ENCODE measurements at regions not wholly inside any gene's neighbourhood (a gene's known extent, or its start where the extent isn't known, plus 50 kb on each side); places are given as distances from the start of the nearest gene placed in this dataset.

DNA sequence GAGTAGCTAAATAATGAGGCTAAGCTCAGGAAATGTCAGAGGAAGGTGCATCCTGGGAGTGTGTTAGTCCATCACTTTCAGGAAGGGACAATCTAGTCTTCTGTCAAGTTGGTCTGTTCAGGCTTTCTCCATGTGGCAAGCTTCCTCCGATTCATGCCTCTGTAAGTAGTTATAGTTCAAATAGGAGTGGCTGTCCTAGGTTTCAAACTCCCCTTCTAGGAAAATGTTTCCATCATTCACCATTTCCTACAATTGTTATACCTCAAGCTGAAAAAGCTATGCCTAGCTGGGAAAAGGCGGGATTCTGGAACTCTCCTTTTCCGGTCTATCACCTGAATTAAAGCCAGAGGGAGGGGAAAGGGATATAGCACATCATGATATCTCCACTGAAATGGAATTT is 287.7 kb upstream of the ZSWIM2 start:
- DNase-seq (ENCODE audit: low read depth): no peak

DNA sequence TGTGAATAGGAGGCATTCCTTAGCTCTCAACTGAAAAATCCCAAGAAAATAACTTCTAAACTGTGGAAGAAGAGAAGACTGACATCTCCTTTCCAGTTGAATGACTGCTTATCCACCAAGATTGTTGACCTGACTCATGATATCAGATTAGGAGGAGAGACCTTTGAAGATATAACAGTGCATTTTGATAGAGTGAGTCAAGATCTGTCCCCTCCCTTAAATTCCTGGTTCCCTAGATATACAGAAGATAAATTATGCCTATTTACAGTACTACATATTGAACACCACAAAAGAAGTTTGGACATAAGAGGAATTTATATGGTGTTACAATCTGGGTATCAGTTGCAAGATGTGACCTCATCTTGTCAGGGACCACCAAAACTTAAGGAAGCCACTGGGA is 285.3 kb upstream of the ZSWIM2 start:
- DNase-seq (ENCODE audit: low read depth): no peak

- DNase-seq (ENCODE audit: low read depth): no peak
Observed at GRCh38 chr2:187129868-187130267, 280.9 kb upstream of the ZSWIM2 start.

GRCh38 chr2:187129306-187129705 is 280.3 kb upstream of the ZSWIM2 start:
- no peak for DNase-seq (ENCODE audit: low read depth)

DNA sequence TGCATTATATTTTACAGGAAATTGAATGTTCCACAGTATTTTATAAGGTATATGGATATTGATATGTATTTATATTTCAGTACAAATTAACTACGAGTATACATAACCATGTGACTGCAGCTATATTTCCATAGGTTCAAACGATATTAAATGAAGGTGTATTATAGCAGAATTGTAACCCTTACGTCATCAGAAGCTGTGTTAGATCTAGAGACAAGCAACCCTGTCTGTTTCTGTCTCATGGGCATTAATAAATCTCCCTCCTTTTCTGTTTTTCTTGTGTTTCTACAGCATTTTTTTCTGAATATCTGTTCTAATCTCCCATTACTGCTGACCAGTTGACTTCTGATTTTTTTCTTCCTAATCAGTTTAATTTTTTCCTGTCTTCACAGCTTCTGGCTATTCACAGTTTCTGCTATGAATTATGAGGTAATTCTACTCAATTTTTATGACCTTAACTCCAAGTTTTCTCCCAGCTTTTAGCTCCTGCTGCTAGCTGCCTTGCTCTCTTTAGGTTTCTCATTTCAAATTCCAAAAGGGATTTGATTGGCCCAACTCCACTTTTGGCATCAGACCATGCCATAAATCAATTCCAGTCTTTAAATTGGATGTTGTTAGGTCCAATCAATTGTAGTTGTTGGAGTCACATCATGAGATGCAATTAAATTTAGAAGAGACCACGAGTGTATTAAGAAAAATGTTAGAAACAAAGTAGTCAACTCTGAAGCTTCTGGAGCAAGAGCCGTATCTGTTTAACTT is 277.5 kb upstream of the ZSWIM2 start:
- no peak for DNase-seq (ENCODE audit: low read depth)

GRCh38 chr2:187125318-187125717 is 276.3 kb upstream of the ZSWIM2 start:
- no peak for DNase-seq (ENCODE audit: low read depth)

- DNase-seq (ENCODE audit: low read depth): no peak
Observed at GRCh38 chr2:187124529-187124928, 275.6 kb upstream of the ZSWIM2 start.

DNA sequence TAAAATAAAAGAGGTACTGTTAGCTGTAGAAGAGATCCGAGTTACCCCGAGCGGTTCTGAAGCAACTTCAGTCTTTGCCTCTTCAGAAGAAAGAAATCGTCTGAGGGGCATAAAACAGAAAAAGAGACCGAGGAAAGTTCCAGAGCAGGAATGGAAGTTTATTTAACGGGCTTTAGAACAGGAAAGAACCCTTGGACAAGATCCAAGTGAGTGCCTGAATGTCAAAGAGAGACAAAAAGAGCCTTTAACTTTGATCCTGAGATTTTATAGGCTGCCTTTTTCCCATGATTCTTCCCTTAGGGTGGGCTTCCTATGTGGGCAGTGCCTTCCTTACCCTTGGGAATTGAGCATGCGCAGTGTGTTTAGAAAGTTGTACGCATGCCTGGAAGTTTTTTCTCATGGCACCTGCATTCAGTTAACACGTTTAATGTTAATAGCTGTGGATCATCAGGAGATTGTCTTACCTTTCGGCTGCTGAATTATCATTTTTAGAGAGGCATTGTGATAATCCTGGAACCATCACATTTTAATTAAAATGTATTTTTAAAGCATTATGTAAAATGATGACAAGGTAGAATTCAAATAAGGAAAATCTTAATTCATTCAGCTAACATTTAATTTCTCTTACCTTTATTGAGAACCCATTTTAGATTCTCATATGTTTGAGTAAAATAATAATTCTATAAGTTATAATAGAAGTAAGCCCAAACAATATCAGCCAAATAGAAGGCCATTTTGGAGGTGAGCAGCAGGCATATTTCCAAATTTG is 269.5 kb upstream of the ZSWIM2 start:
- peak; percentile 3 for DNase-seq (ENCODE audit: low read depth)

DNA sequence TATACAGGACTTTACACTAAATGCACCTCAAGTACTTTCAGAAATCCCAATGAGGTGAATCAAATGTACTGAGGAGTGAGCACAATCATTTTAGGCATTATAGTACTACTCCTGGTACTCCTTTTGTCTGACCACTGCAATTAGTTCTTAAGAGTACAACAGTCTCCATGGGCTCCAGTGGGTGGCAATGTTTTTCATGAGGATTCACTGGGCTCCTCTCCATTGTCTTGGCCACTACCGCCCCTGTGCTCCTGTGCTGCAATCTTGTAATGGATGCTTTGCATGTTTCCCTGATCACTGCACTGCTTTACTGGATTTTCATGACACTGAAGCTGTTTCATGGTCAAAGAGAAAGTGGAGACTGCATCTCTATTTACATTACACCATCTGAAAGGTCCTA is 268.5 kb upstream of the ZSWIM2 start:
- DNase-seq (ENCODE audit: low read depth): peak; percentile 8

DNA sequence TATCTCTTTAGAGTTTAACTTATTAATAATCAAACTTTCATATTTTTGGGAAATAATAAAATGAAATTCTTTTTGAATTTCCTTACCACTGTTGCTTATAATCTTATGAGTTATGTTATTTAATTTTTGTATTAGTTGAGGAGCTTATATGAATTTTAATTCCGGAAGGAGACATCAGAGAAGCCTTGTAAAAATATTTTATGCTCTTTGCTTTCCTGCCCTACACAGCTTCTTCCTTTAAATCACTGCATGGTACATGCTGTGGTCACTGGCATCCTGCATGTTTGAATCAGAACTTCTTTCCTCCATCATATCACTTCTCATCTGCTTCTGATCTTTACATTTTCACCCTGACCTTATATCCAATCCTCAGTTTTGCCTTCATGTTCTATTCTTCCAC is 266.7 kb upstream of the ZSWIM2 start:
- no peak for DNase-seq (ENCODE audit: low read depth)

GRCh38 chr2:187107001-187107400 is 258.0 kb upstream of the ZSWIM2 start:
- DNase-seq (ENCODE audit: low read depth): no peak

GRCh38 chr2:187105218-187105617 is 256.2 kb upstream of the ZSWIM2 start:
- no peak for DNase-seq (ENCODE audit: low read depth)

DNA sequence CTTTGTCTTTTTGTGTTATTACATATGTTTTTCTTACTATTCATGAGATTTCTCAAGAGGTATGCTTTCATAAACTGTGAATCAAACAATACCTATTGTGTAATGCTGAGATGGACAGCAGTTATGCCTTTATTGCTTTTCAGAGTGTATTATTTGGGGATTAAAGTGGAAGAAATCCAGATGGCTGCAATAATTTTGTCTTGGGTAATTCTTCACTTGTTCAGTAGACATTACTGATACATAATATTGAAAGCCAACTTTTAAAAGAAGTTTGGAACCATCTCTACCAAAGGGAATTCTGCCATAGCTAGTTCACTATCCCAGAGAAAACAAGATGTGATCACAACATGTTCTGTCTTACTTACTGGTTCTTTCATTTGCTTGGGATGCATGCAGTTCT is 253.4 kb upstream of the ZSWIM2 start:
- no peak for DNase-seq (ENCODE audit: low read depth)

- no peak for DNase-seq (ENCODE audit: low read depth)
Observed at GRCh38 chr2:187098154-187098553, 249.2 kb upstream of the ZSWIM2 start.

DNA sequence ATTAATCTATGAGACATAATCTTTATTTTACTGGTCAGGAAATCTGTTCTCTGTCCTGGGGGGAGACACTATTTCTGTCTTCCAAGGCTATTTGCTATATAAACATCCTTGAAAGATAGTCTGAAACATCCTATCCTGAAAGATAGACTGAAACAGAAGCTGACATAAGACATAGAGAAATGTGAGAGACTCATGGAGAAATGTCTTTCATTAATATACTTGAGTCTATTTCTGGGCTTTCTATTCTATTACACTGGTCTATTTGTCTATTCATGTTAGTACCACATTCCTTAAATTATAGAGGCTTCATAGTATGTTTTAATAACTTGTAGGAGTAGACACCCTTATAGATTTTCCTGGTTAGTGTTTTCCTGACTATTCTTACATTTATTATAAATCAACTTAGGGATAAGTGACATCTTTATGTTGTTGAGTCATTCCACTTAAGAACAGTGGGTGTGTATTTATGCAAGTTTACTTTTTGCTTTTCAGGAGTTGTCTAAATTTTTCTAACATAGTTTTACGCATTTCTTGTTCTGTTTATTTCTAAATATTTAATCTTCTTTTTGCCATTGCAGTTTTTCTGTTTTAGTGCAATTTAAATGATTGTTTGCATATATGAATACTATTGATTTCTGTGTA is 244.9 kb upstream of the ZSWIM2 start:
- DNase-seq (ENCODE audit: low read depth): no peak

GRCh38 chr2:187091664-187092063 is 242.7 kb upstream of the ZSWIM2 start:
- DNase-seq (ENCODE audit: low read depth): no peak

- DNase-seq (ENCODE audit: low read depth): no peak
Observed at GRCh38 chr2:187084524-187084923, 235.6 kb upstream of the ZSWIM2 start.

DNA sequence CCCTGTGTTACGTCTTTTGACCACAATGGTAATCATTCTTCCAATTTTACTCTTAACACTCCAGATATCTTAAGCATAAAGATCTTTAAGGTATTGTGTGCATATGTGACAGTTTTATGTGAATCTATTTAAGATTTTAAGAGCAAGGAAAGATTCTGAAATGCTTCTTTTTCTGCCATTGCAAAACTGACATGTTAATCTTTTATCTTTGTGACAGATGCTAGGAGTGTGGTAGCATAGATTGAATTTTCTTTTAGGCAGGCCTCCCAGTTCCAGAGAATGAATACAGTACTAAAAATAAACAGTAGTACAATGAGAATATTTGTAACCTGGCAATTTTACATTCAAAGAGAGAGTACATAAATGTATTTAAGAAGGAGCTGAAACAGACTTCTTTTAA is 232.5 kb upstream of the ZSWIM2 start:
- DNase-seq (ENCODE audit: low read depth): no peak

- DNase-seq (ENCODE audit: low read depth): no peak
Observed at GRCh38 chr2:187079901-187080300, 230.9 kb upstream of the ZSWIM2 start.

DNA sequence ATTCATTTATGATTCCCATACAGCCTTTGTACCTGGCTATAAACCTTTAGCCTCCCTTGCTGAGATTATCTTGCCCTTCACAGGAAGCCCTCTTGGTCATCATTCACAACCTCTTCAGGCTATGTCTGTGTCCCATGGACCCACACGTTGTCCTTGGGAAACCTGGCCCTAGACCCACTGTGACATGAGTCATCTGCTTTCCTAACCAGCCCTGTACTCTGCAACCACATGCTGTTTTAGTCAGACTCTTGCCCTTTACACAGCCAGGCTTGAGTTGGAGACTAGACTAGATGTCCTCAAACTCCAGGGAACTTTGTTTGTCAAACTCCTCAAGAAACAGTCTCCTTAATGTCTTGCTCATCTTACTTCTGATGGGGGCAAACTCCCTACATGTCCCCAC is 229.3 kb upstream of the ZSWIM2 start:
- peak; percentile 31 for DNase-seq (ENCODE audit: low read depth)

- no peak for DNase-seq (ENCODE audit: low read depth)
Observed at GRCh38 chr2:187075671-187076070, 226.7 kb upstream of the ZSWIM2 start.

GRCh38 chr2:187075199-187075635 is 226.2 kb upstream of the ZSWIM2 start:
- peak; percentile 30 for DNase-seq (ENCODE audit: low read depth)

DNA sequence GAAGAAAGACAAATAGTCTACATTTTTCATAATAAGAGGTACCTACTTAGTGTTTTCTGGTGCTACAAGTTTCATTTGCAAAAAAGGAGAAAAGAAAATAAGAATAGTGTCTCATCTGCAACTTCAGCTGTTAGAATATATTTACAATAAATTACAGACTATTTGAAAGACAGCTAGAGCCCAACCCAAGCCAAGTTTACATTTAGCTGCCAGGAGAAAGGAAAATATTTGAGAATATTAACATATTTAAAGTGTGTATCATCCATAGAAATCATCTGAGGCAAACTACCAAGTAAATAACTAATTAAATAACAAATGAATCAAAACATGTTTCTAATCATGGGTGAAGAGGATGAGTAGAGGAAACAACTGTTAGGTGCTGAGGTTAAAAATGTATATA is 209.2 kb upstream of the ZSWIM2 start:
- DNase-seq (ENCODE audit: low read depth): no peak

Measured in RPMI7951 (cell line).